Sigmoid colon (tissue), 4 donors: ENCODE measurements at regions not wholly inside any gene's neighbourhood (a gene's known extent, or its start where the extent isn't known, plus 50 kb on each side); places are given as distances from the start of the nearest gene placed in this dataset.

Source experiments
- EP300 ChIP-seq, 4 donors: sonication (generic); formaldehyde crosslinking; IDR thresholded peaks; one replicate each; pipeline ENCODE4 v1.6.1; 2017; ENCODE audit warnings: antibody characterized with exemption in 4 of 4
- POLR2A ChIP-seq, 2 donors: fragments of 450-650 bp; IDR thresholded peaks; one replicate each; pipeline ENCODE4 v1.6.1; 2016; ENCODE audit warnings: antibody characterized with exemption in 2 of 2, mild to moderate bottlenecking in 2 of 2, moderate library complexity in 2 of 2
- POLR2AphosphoS5 ChIP-seq, 4 donors: sonication (generic); formaldehyde crosslinking; IDR thresholded peaks; one replicate each; pipeline ENCODE4 v1.6.1; 2017; ENCODE audit warnings: antibody characterized with exemption in 4 of 4
- TF ChIP-seq, protein P1 (sequence below), 4 experiments: fragments of 450-650 bp in 3 of 4; fragments of 200-600 bp in 1 of 4; IDR thresholded peaks; one replicate each; pipeline ENCODE4 v1.5.1; 2016 to 2019; ENCODE audit warnings: antibody characterized with exemption in 4 of 4, mild to moderate bottlenecking in 3 of 4, moderate library complexity in 2 of 4

DNA sequence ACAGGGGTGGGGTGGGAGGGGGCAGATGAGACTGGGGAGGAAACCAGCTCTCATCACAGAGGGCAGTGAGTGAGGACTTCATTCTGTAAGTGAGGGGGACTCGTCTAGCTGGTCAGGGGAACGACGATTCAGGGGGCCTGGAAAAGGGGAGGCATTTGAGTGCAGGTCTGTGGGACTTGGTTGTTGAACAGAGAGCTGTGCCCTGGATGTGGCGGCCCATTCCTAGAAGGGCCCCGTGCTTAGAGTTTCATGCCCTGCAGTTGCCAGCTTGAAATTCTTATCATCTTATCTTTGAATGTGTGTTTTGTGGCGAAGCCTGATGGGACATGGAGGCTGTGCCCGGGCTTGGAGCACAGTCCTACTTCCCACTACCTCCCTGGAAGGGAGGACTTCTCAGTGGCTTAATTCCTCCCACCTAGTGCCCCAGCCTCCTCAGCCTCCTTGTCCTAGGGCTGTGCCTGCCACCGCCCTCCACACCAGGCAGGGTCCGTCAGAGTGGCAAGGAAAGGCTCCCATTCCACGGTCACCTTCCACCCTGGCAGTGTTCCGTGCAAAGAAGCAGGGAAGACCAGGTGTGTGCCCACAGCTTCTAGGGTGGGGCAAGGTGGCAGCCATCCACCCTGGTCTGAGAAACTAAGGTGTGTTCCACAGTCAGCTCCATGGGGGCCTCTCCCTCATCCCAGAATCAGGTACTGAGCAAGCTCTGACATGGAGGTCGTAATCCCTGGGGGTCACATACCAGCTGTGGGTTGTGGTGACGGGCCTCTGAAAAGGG lies 59.7 kb upstream of the LMO1 start:
- TF ChIP-seq, protein P1, sequence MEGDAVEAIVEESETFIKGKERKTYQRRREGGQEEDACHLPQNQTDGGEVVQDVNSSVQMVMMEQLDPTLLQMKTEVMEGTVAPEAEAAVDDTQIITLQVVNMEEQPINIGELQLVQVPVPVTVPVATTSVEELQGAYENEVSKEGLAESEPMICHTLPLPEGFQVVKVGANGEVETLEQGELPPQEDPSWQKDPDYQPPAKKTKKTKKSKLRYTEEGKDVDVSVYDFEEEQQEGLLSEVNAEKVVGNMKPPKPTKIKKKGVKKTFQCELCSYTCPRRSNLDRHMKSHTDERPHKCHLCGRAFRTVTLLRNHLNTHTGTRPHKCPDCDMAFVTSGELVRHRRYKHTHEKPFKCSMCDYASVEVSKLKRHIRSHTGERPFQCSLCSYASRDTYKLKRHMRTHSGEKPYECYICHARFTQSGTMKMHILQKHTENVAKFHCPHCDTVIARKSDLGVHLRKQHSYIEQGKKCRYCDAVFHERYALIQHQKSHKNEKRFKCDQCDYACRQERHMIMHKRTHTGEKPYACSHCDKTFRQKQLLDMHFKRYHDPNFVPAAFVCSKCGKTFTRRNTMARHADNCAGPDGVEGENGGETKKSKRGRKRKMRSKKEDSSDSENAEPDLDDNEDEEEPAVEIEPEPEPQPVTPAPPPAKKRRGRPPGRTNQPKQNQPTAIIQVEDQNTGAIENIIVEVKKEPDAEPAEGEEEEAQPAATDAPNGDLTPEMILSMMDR (IDR thresholded peaks at IDR 0.05): no peak
- TF ChIP-seq POLR2AphosphoS5 (IDR thresholded peaks at IDR 0.05) (no peak), EP300 (IDR thresholded peaks at IDR 0.05) (no peak), POLR2A (IDR thresholded peaks at IDR 0.05) (no peak)
